HEK293 (cell line): ENCODE measurements at regions not wholly inside any gene's neighbourhood (a gene's known extent, or its start where the extent isn't known, plus 50 kb on each side); places are given as distances from the start of the nearest gene placed in this dataset.

Experiments used
- CTCF ChIA-PET: fragments of 350-600 bp; formaldehyde crosslinking; extraction: SDS; loops from one replicate; lab custom pipeline; 2021; ENCODE audit warnings: antibody characterized with exemption; lab: Yijun Ruan, JAX
- POLR2A ChIA-PET: fragments of 300-600 bp; formaldehyde crosslinking; extraction: SDS; loops from one replicate; lab custom pipeline; 2020; ENCODE audit warnings: antibody characterized with exemption, inconsistent platforms; lab: Yijun Ruan, JAX
- H3K27ac ChIP-seq: fragments of 200-500 bp; sonication (Bioruptor generic); 2 replicates; pipeline ENCODE4 v1.5.1; 2014; ENCODE audit warnings: low read depth, low read length, control low read depth, inconsistent platforms; ENCODE audit errors: extremely low read depth
- H3K36me3 ChIP-seq, 2 experiments: fragments of 200-500 bp in 1 of 2; sonication (Bioruptor generic) in 1 of 2; 1 replicate in 1 of 2; 2 replicates in 1 of 2; pipeline ENCODE4 v1.5.1; 2014 to 2017; ENCODE audit warnings: inconsistent platforms in 2 of 2, low read length in 2 of 2; ENCODE audit not compliant: control insufficient read depth in 2 of 2, insufficient read depth in 1 of 2
- H3K4me1 ChIP-seq: fragments of 200-500 bp; sonication (Bioruptor generic); 2 replicates; pipeline ENCODE4 v1.5.1; 2014; ENCODE audit warnings: mild to moderate bottlenecking, low read length, inconsistent platforms; ENCODE audit not compliant: control insufficient read depth, insufficient read depth
- H3K4me3 ChIP-seq: 2 replicates; pipeline ENCODE4 v1.5.1; 2011; ENCODE audit warnings: low read depth, mild to moderate bottlenecking, control low read depth, low read length, moderate library complexity
- H3K9me3 ChIP-seq: fragments of 200-500 bp; sonication (Bioruptor generic); 2 replicates; pipeline ENCODE4 v1.5.1; 2014; ENCODE audit warnings: low read depth, low read length, inconsistent platforms; ENCODE audit not compliant: control insufficient read depth, insufficient read depth
- OVOL3 ChIP-seq: fragments of 450-650 bp; formaldehyde crosslinking; IDR thresholded peaks from 2 replicates; pipeline ENCODE4 v1.5.1; 2016; ENCODE audit warnings: missing biosample characterization, missing genetic modification characterization
- PATZ1 ChIP-seq: fragments of 450-650 bp; formaldehyde crosslinking; IDR thresholded peaks from 2 replicates; pipeline ENCODE4 v1.5.1; 2016; ENCODE audit warnings: missing biosample characterization, missing genetic modification characterization
- PRDM4 ChIP-seq: fragments of 450-650 bp; formaldehyde crosslinking; IDR thresholded peaks from 2 replicates; pipeline ENCODE4 v1.5.1; 2017; ENCODE audit warnings: missing biosample characterization, missing genetic modification characterization
- SP2 ChIP-seq: fragments of 450-650 bp; formaldehyde crosslinking; IDR thresholded peaks from 2 replicates; pipeline ENCODE4 v1.5.1; 2016; ENCODE audit warnings: missing biosample characterization, missing genetic modification characterization
- TSHZ1 ChIP-seq: fragments of 450-650 bp; formaldehyde crosslinking; IDR thresholded peaks from 2 replicates; pipeline ENCODE4 v1.5.1; 2016; ENCODE audit warnings: missing biosample characterization, missing genetic modification characterization, borderline replicate concordance
- ZBTB20 ChIP-seq: fragments of 450-650 bp; formaldehyde crosslinking; IDR thresholded peaks from 2 replicates; pipeline ENCODE4 v1.5.1; 2016; ENCODE audit warnings: missing biosample characterization, missing genetic modification characterization
- ZFP69B ChIP-seq: fragments of 450-650 bp; formaldehyde crosslinking; IDR thresholded peaks from 2 replicates; pipeline ENCODE4 v1.5.1; 2016; ENCODE audit warnings: missing biosample characterization, missing genetic modification characterization
- ZNF146 ChIP-seq: fragments of 450-650 bp; formaldehyde crosslinking; IDR thresholded peaks from 2 replicates; pipeline ENCODE4 v1.5.1; 2016; ENCODE audit warnings: missing biosample characterization, missing genetic modification characterization
- ZNF202 ChIP-seq: fragments of 450-650 bp; formaldehyde crosslinking; IDR thresholded peaks from 2 replicates; pipeline ENCODE4 v1.5.1; 2016; ENCODE audit warnings: missing biosample characterization, missing genetic modification characterization, borderline replicate concordance
- ZNF341 ChIP-seq: fragments of 450-650 bp; formaldehyde crosslinking; IDR thresholded peaks from 2 replicates; pipeline ENCODE4; 2016; ENCODE audit warnings: low read depth, missing biosample characterization, missing genetic modification characterization
- ZNF426 ChIP-seq: fragments of 450-650 bp; formaldehyde crosslinking; IDR thresholded peaks from 2 replicates; pipeline ENCODE4 v1.5.1; 2017; ENCODE audit warnings: missing biosample characterization, missing genetic modification characterization, mild to moderate bottlenecking, inconsistent platforms, moderate library complexity
- ZNF561 ChIP-seq: fragments of 450-650 bp; IDR thresholded peaks from 2 replicates; pipeline ENCODE4 v1.5.1; 2018; ENCODE audit warnings: missing biosample characterization, missing genetic modification characterization, borderline replicate concordance
- ZNF596 ChIP-seq: fragments of 450-650 bp; IDR thresholded peaks from 2 replicates; pipeline ENCODE4 v1.5.0; 2018; ENCODE audit warnings: missing biosample characterization, mild to moderate bottlenecking, missing genetic modification characterization, moderate library complexity
- ZNF623 ChIP-seq: fragments of 450-650 bp; formaldehyde crosslinking; IDR thresholded peaks from 2 replicates; pipeline ENCODE4 v1.5.1; 2016; ENCODE audit warnings: missing biosample characterization, missing genetic modification characterization
- ZNF677 ChIP-seq: fragments of 450-650 bp; IDR thresholded peaks from 2 replicates; pipeline ENCODE4 v1.5.0; 2018; ENCODE audit warnings: missing biosample characterization, mild to moderate bottlenecking, missing genetic modification characterization, moderate library complexity
- ZNF707 ChIP-seq: fragments of 450-650 bp; formaldehyde crosslinking; IDR thresholded peaks from 2 replicates; pipeline ENCODE4 v1.5.1; 2016; ENCODE audit warnings: missing biosample characterization, missing genetic modification characterization
- ZNF76 ChIP-seq: fragments of 450-650 bp; formaldehyde crosslinking; IDR thresholded peaks from 2 replicates; pipeline ENCODE4; 2016; ENCODE audit warnings: low read depth, missing biosample characterization, missing genetic modification characterization, borderline replicate concordance
- ZNF792 ChIP-seq: fragments of 450-650 bp; formaldehyde crosslinking; IDR thresholded peaks from 2 replicates; pipeline ENCODE4 v1.5.1; 2016; ENCODE audit warnings: missing biosample characterization, missing genetic modification characterization
- ZSCAN30 ChIP-seq: fragments of 450-650 bp; IDR thresholded peaks from 2 replicates; pipeline ENCODE4 v1.5.1; 2018; ENCODE audit warnings: missing biosample characterization, mild to moderate bottlenecking, missing genetic modification characterization, moderate library complexity

- no peak overlapping the region for H3K4me3 ChIP-seq
- H3K4me1 ChIP-seq: no peaks in the 10 kb centered on the region
- CTCF ChIA-PET: no interaction called here
- H3K36me3 ChIP-seq: no peaks in the 10 kb centered on the region
- POLR2A ChIA-PET: no interaction called here
- TF ChIP-seq ZBTB20 (tag by site-specific recombination) (no peak), PRDM4 (tag by site-specific recombination) (no peak), ZFP69B (no peak), PATZ1 (tag by site-specific recombination) (no peak)
- H3K9me3 ChIP-seq: no peaks in the 10 kb centered on the region
- H3K27ac ChIP-seq: no peak overlapping the region
These were observed 135.4 kb upstream of the SGCD start for GRCh38 chr5:156191547-156191946.

GRCh38 chr5:156197042-156197635 is 129.8 kb upstream of the SGCD start:
- H3K4me3 ChIP-seq: no peak overlapping the region
- H3K9me3 ChIP-seq: no peaks in the 10 kb centered on the region
- CTCF ChIA-PET: no interaction called here
- no peaks in the 10 kb centered on the region for H3K4me1 ChIP-seq
- POLR2A ChIA-PET: no interaction called here
- H3K27ac ChIP-seq: no peak overlapping the region
- TF ChIP-seq ZNF426 (tag by site-specific recombination): no peak
- TF ChIP-seq ZNF76 (tag by site-specific recombination): no peak
- no peak for TF ChIP-seq OVOL3 (tag by site-specific recombination)
- TF ChIP-seq ZNF341 (tag by site-specific recombination): no peak
- no peak for TF ChIP-seq ZNF146 (tag by site-specific recombination)
- no peak for TF ChIP-seq ZNF623 (tag by site-specific recombination)
- TF ChIP-seq ZSCAN30 (tag by site-specific recombination): no peak
- TF ChIP-seq TSHZ1 (tag by site-specific recombination): no peak
- no peak for TF ChIP-seq ZNF792 (tag by site-specific recombination)
- no peak for TF ChIP-seq ZNF561 (tag by site-specific recombination)
- no peak for TF ChIP-seq SP2 (tag by site-specific recombination)
- TF ChIP-seq ZNF202 (tag by site-specific recombination): no peak
- TF ChIP-seq ZNF707: no peak
- TF ChIP-seq ZNF677 (tag by site-specific recombination): no peak
- no peak for TF ChIP-seq ZNF596
- H3K36me3 ChIP-seq: no peaks in the 10 kb centered on the region
